ENCODE measurements at regions not wholly inside any gene's neighbourhood (a gene's known extent, or its start where the extent isn't known, plus 50 kb on each side); places are given as distances from the start of the nearest gene placed in this dataset.

DNA sequence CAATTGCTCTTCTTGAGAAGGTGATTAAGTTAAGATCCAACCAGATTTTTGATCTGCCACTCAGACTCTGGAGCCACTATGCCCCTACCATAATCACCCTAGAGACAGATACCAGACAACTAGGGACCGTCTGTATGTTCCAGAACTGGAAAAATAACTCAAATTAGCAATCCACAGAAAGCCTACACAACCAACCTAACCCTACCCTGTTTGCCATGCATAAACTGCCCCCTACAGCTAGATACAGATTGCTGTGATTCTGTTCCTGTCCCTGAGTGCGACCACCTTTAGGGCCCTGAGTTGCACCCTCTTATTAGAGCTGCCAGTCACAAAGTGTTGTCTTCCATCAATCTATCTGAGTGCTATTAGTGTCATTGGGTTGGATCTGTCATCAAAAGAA lies 929.8 kb upstream of the SLITRK1 start:
- no peak for TF ChIP-seq POLR2AphosphoS5 (IDR thresholded peaks at IDR 0.05; ENCODE audit: borderline replicate concordance, low read depth, low read length)
- TF ChIP-seq EZH2 (IDR thresholded peaks at IDR 0.05): no peak
- no peak for TF ChIP-seq FOXP2 (optimal IDR thresholded peaks at IDR 0.05; ENCODE audit: control extremely low read depth, extremely low read length, insufficient read depth)
